CD4-positive, alpha-beta T cell (primary cell): ENCODE measurements at regions not wholly inside any gene's neighbourhood (a gene's known extent, or its start where the extent isn't known, plus 50 kb on each side); places are given as distances from the start of the nearest gene placed in this dataset.
"Not testable (repeated sequence)": the region's sequence is repeated elsewhere in the genome, so short reads cannot be mapped to it uniquely, and the experiment has no call there.

ENCODE experiments used
- ATAC-seq: fragments of 200-7000 bp; cut with Tn5 transposase; one replicate; pipeline ENCODE4 v1.10.0; 2022; ENCODE audit warnings: mild to moderate bottlenecking; ENCODE audit not compliant: poor library complexity
- CTCF ChIA-PET: fragments of 350-600 bp; sonication (Branson Sonifier 250); formaldehyde crosslinking; loops from one replicate; lab custom pipeline; 2021; ENCODE audit warnings: antibody characterized with exemption, inconsistent platforms; lab: Charles Lee
- POLR2A ChIA-PET: fragments of 350-600 bp; sonication (Branson Sonifier 250); formaldehyde crosslinking; loops from one replicate; lab custom pipeline; 2021; ENCODE audit warnings: antibody characterized with exemption, inconsistent platforms; lab: Charles Lee
- DNase-seq, 14 experiments: peaks; one replicate each; pipeline ENCODE4 v3.0.0-alpha.2; 2013 to 2020; ENCODE audit warnings: mixed read lengths in 2 of 14
- H3K27ac ChIP-seq, 2 donors: one replicate each; pipeline versions ENCODE4 v1.5.1 to v1.7.0; 2013; ENCODE audit warnings: low read length in 2 of 2, low read depth in 1 of 2, mild to moderate bottlenecking in 1 of 2
- H3K27me3 ChIP-seq, 2 experiments: 1 replicate in 1 of 2; 2 replicates in 1 of 2; pipeline versions ENCODE4 v1.6.1 to v1.7.0; 2013; ENCODE audit warnings: low read length in 2 of 2, control low read depth in 1 of 2, mild to moderate bottlenecking in 1 of 2, moderate library complexity in 1 of 2; ENCODE audit not compliant: insufficient read depth in 2 of 2, control insufficient read depth in 1 of 2
- H3K36me3 ChIP-seq: one replicate; pipeline ENCODE4 v1.6.1; 2013; ENCODE audit warnings: low read length, control low read depth; ENCODE audit not compliant: insufficient read depth
- H3K4me1 ChIP-seq: one replicate; pipeline ENCODE4 v1.6.1; 2013; ENCODE audit warnings: low read length, control low read depth; ENCODE audit not compliant: insufficient read depth
- H3K4me3 ChIP-seq: one replicate; pipeline ENCODE4 v1.5.1; 2013; ENCODE audit warnings: mild to moderate bottlenecking, low read length, moderate library complexity
- H3K9me3 ChIP-seq, 2 experiments: 1 replicate in 1 of 2; 2 replicates in 1 of 2; pipeline versions ENCODE4 v1.6.1 to v1.7.0; 2013; ENCODE audit warnings: low read length in 2 of 2, mild to moderate bottlenecking in 2 of 2, control low read depth in 1 of 2, moderate library complexity in 1 of 2; ENCODE audit not compliant: control insufficient read depth in 1 of 2, insufficient read depth in 1 of 2
- H3K27ac Mint-ChIP-seq: one replicate; pipeline ENCODE4 v1.8.0; 2020; ENCODE audit warnings: mixed read lengths
- H3K27me3 Mint-ChIP-seq: one replicate; pipeline ENCODE4 v1.8.0; 2021; ENCODE audit warnings: mixed read lengths
- H3K36me3 Mint-ChIP-seq: one replicate; pipeline ENCODE4 v1.8.0; 2021; ENCODE audit warnings: low read depth, mixed read lengths
- H3K4me1 Mint-ChIP-seq: one replicate; pipeline ENCODE4 v1.8.0; 2021; ENCODE audit warnings: low read depth, mixed read lengths
- H3K4me3 Mint-ChIP-seq: one replicate; pipeline ENCODE4 v1.8.0; 2020; ENCODE audit warnings: mild to moderate bottlenecking, mixed read lengths
- H3K9me3 Mint-ChIP-seq: one replicate; pipeline ENCODE4 v1.8.0; 2020; ENCODE audit warnings: mixed read lengths
- CTCF ChIP-seq: fragments of 200-600 bp; IDR thresholded peaks from one replicate; pipeline ENCODE4 v1.8.0; 2022; ENCODE audit warnings: antibody characterized with exemption, mild to moderate bottlenecking
- intact Hi-C, 2 experiments: fragments of 100-400 bp; cut with DNase I in 1 of 2; cut with micrococcal nuclease in 1 of 2; formaldehyde crosslinking; loops; one replicate each; pipeline versions ENCODE4 v1.15.1 to v1.9.0; 2023 to 2025; cut with DNase I, micrococcal nuclease

- intact Hi-C loops, result no loop called here
- Histone ChIP-seq H3K27ac (no peak overlapping the region), H3K36me3 (no peaks in the 10 kb centered on the region), H3K4me1 (no peaks in the 10 kb centered on the region), H3K27me3 (no peaks in the 10 kb centered on the region), H3K9me3 (no peaks in the 10 kb centered on the region), H3K4me3 (no peak overlapping the region)
- Mint-ChIP-seq H3K9me3 (no peaks in the 10 kb centered on the region), H3K27ac (no peak overlapping the region), H3K27me3 (peaks cover 15% of the 10 kb centered on the region), H3K36me3 (no peaks in the 10 kb centered on the region), H3K4me1 (no peaks in the 10 kb centered on the region), H3K4me3 (no peak overlapping the region)
- ATAC-seq, result no peak
- no peak for TF ChIP-seq CTCF
- ChIA-PET CTCF (interaction anchor here (2.0 kb wide), 1 partner anchor 413 kb away, joined by 10 read pairs; no protein-coding TSS in a partner anchor), POLR2A (no interaction called here)
- DNase-seq, result no peak
These were observed 457.1 kb downstream of the MFSD1 start for GRCh38 chr3:159258934-159259333.

DNA sequence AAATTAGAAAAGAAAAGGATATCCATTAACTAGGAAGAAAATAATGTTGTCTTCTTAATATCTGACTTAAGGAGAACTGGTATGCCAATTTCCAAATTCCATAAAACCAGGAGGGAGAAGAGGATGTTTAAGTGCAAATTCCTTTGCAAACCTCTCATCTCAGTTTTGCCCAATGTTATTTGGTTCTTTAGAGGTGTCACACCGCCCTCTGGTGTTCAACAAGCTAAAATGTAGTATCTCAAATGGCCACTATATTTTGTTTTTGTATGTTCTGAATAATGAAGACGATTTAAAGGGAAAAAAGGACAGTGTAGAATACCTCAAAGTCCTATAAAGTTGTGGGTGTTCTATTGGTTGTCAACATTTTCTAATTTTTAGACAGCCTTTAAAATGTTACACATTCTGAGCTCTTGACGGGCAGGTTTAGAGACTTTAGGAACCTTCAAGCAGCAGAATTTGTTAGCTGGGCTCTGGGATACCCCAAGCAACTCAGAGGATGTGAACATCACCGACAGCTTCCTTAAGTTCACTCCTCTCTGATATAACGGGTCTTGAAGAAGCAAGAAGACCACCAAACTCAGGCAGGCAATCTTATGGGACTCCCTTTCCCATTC is 458.3 kb downstream of the MFSD1 start:
- CTCF ChIA-PET, result interaction anchor here (1.0 to 2.0 kb wide), 4 partner anchors 17 to 414 kb away, joined by 3 to 10 read pairs (median 4); no protein-coding TSS in a partner anchor
- no peaks in the 10 kb centered on the region for H3K9me3 ChIP-seq
- H3K27ac ChIP-seq, result no peak overlapping the region
- POLR2A ChIA-PET, result no interaction called here
- intact Hi-C loops, result loop anchor here (1.0 to 10.0 kb wide), 5 partner anchors 415 to 1225 kb away; no protein-coding TSS in a partner anchor
- peak; percentile 74 for TF ChIP-seq CTCF
- H3K27me3 ChIP-seq, result no peaks in the 10 kb centered on the region
- H3K36me3 Mint-ChIP-seq, result no peaks in the 10 kb centered on the region
- no peak overlapping the region for H3K27ac Mint-ChIP-seq
- H3K9me3 Mint-ChIP-seq, result no peaks in the 10 kb centered on the region
- peak in 8 of 14 experiments; percentile 2 to 57 (median 22) for DNase-seq
- H3K36me3 ChIP-seq, result no peaks in the 10 kb centered on the region
- H3K4me1 ChIP-seq, result no peaks in the 10 kb centered on the region
- no peak for ATAC-seq
- no peak overlapping the region for H3K4me3 ChIP-seq
- H3K4me1 Mint-ChIP-seq, result no peaks in the 10 kb centered on the region
- H3K4me3 Mint-ChIP-seq, result no peak overlapping the region
- H3K27me3 Mint-ChIP-seq, result peaks cover 20% of the 10 kb centered on the region

DNA sequence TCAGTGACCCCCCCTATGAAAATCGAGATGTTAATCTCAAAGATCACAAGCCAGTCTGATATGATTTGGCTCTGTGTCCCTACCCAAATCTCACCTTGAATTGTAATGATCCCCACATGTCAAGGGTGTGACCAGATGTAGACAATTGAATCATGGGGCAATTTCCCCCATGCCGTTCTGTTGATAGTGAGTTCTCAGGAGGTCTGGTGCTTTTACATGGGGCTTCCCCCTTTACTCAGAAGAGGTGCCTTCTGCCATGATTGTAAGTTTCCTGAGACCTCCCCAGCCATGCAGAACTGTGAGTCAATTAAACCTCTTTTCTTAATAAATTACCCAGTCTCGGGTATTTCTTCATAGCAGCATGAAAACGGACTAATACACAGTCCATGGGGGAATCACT is 459.5 kb downstream of the MFSD1 start:
- H3K36me3 Mint-ChIP-seq, H3K36me3 ChIP-seq, H3K4me3 Mint-ChIP-seq, H3K9me3 ChIP-seq, H3K9me3 Mint-ChIP-seq, H3K27ac ChIP-seq, H3K4me3 ChIP-seq, H3K27me3 ChIP-seq, H3K4me1 ChIP-seq, H3K27ac Mint-ChIP-seq, POLR2A ChIA-PET, DNase-seq, ATAC-seq, CTCF ChIA-PET, H3K4me1 Mint-ChIP-seq: not testable (repeated sequence)
- H3K27me3 Mint-ChIP-seq, result peaks cover 15% of the 10 kb centered on the region
- intact Hi-C loops, result loop anchor here in 1 of 2 experiments (2.0 to 10.0 kb wide), 4 partner anchors 464 to 1223 kb away; no protein-coding TSS in a partner anchor
